ENCODE measurements at regions not wholly inside any gene's neighbourhood (a gene's known extent, or its start where the extent isn't known, plus 50 kb on each side); places are given as distances from the start of the nearest gene placed in this dataset.

DNA sequence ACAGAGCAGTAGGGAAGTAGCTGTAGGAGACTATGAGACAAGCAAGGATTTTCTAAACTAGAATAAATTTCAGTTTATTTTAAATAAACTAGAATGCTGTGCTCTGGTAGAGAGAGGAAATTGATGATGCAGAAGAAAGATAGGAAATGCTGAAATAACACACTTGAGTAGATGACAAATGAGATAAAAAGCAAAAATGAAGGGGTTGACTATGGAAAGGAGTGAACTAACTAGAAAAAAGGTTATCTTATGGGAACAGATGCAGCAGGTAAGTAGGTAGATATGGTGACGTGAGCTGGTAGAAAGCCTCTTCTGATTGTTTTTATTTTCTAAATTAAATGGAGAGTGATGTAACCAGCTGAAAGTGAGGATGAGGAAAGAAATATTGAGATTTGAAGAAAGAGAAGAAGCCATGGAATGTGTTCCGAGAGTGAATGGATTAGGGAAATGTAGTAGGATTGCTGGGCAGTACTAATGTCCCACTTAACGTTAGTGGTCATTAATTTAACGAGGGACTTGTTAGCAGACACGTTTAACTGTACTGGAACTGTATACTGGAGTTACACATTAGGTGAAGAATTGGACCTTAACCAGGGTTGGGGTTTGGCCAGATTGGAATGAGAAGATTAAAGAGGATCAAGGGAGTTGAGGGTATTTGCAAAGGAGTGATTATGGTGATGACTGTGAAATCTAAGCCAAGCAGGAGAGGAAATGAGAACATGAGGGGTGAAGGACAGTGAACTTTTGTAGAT lies 196.5 kb downstream of the TANC2 start:
- Histone ChIP-seq H3K4me1 (ENCODE audit: control insufficient read depth, low read length) (no peaks in the 10 kb centered on the region), H3K79me2 (ENCODE audit: control insufficient read depth, low read length) (no peaks in the 10 kb centered on the region), H4K20me1 (ENCODE audit: control insufficient read depth, insufficient read depth, low read depth, low read length) (no peaks in the 10 kb centered on the region), H3K27ac (ENCODE audit: low read depth, low read length) (no peak overlapping the region), H3K9me2 (replicated peaks; ENCODE audit: control insufficient read depth, low read length) (no peaks in the 10 kb centered on the region), H3K4me3 (ENCODE audit: low read length) (no peak overlapping the region), H3K4me2 (ENCODE audit: low read length) (no peak overlapping the region), H3K36me3 (ENCODE audit: control insufficient read depth, low read length) (no peaks in the 10 kb centered on the region), H3K27me3 (ENCODE audit: control insufficient read depth, low read length) (no peaks in the 10 kb centered on the region; the same call in 1 of the 2 replicates), H3F3A (ENCODE audit: control insufficient read depth, insufficient read depth) (no peaks in the 10 kb centered on the region), H3K9me3 (ENCODE audit: control insufficient read depth, insufficient read depth, low read length) (no peaks in the 10 kb centered on the region)
- TF ChIP-seq CTCF (IDR thresholded peaks at IDR 0.05; ENCODE audit: low read depth, low read length, poor library complexity, severe bottlenecking): no peak
- no peak for TF ChIP-seq EZH2phosphoT487 (IDR thresholded peaks at IDR 0.05; ENCODE audit: borderline replicate concordance, low read length)

- TF ChIP-seq CTCF (IDR thresholded peaks at IDR 0.05; ENCODE audit: low read depth, low read length, poor library complexity, severe bottlenecking) (no peak), EZH2phosphoT487 (IDR thresholded peaks at IDR 0.05; ENCODE audit: borderline replicate concordance, low read length) (no peak)
- Histone ChIP-seq H3K9me2 (replicated peaks; ENCODE audit: control insufficient read depth, low read length) (no peaks in the 10 kb centered on the region), H3K4me1 (ENCODE audit: control insufficient read depth, low read length) (no peaks in the 10 kb centered on the region), H3K27me3 (ENCODE audit: control insufficient read depth, low read length) (no peaks in the 10 kb centered on the region; the same call in 1 of the 2 replicates), H3K79me2 (ENCODE audit: control insufficient read depth, low read length) (no peaks in the 10 kb centered on the region), H3K36me3 (ENCODE audit: control insufficient read depth, low read length) (no peaks in the 10 kb centered on the region), H4K20me1 (ENCODE audit: control insufficient read depth, insufficient read depth, low read depth, low read length) (no peaks in the 10 kb centered on the region), H3K4me2 (ENCODE audit: low read length) (no peak overlapping the region), H3K4me3 (ENCODE audit: low read length) (no peak overlapping the region), H3F3A (ENCODE audit: control insufficient read depth, insufficient read depth) (no peaks in the 10 kb centered on the region), H3K27ac (ENCODE audit: low read depth, low read length) (no peak overlapping the region), H3K9me3 (ENCODE audit: control insufficient read depth, insufficient read depth, low read length) (no peaks in the 10 kb centered on the region)
Measured at GRCh38 chr17:63163158-63163520, 197.1 kb downstream of the TANC2 start.

DNA sequence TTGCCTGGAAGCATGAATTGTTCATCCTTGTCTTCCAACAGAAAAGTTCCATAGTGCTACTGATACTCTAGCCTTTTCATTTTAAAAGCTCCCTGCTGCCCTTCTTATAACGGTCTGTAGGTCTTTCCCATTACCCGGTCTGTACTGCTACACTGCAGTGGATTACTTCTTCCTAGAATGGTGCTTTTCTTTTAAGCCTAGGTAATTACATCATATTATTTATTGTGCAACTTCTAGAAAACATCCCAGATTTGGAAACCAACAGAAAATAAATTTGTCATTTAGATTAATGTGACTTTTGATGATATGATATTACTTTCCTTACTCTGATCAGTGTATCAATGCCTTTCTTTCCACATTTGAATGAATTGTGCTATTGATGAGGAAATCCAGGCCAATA lies 199.4 kb downstream of the TANC2 start:
- no peaks in the 10 kb centered on the region for H3K4me1 ChIP-seq (ENCODE audit: control insufficient read depth, low read length)

More for the DNA sequence above, 199.4 kb downstream of the TANC2 start:
- Histone ChIP-seq H4K20me1 (ENCODE audit: control insufficient read depth, insufficient read depth, low read depth, low read length) (no peaks in the 10 kb centered on the region), H3K4me3 (ENCODE audit: low read length) (no peak overlapping the region), H3K79me2 (ENCODE audit: control insufficient read depth, low read length) (no peaks in the 10 kb centered on the region), H3K9me3 (ENCODE audit: control insufficient read depth, insufficient read depth, low read length) (no peaks in the 10 kb centered on the region), H3K36me3 (ENCODE audit: control insufficient read depth, low read length) (no peaks in the 10 kb centered on the region), H3F3A (ENCODE audit: control insufficient read depth, insufficient read depth) (no peaks in the 10 kb centered on the region), H3K27ac (ENCODE audit: low read depth, low read length) (no peak overlapping the region), H3K9me2 (replicated peaks; ENCODE audit: control insufficient read depth, low read length) (no peaks in the 10 kb centered on the region), H3K27me3 (ENCODE audit: control insufficient read depth, low read length) (no peaks in the 10 kb centered on the region; the same call in 1 of the 2 replicates), H3K4me2 (ENCODE audit: low read length) (no peak overlapping the region)
- TF ChIP-seq EZH2phosphoT487 (IDR thresholded peaks at IDR 0.05; ENCODE audit: borderline replicate concordance, low read length) (no peak), CTCF (IDR thresholded peaks at IDR 0.05; ENCODE audit: low read depth, low read length, poor library complexity, severe bottlenecking) (no peak)
